ENCODE measurements at regions not wholly inside any gene's neighbourhood (a gene's known extent, or its start where the extent isn't known, plus 50 kb on each side); places are given as distances from the start of the nearest gene placed in this dataset.

DNA sequence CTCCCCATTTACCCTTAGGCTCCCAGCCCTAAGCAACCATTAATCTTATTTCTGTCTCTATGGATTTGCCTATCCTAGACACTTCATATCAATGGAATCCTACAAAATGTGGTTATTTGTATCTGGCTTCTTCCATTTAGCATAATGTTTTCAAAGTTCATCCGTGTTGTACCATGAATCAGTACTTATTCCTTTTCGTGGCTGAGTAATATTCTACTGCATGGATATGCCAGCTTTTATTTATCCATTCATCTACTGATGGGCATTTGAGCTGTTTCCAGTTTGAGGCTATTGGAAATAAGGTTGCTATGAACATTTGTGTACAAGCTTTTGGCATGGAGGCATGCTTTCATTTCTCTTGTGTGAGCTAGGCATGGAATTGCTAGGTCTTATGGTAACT is 121.1 kb downstream of the WDR11 start:
- WGBS (ENCODE audit: extremely low coverage, insufficient coverage, insufficient read length), result no CpG with 5 or more reads among the region's 2 CpGs
- Histone ChIP-seq H3K4ac (ENCODE audit: low read depth, low read length) (no peak overlapping the region), H3K27ac (ENCODE audit: low read depth, low read length) (no peak overlapping the region), H3K9ac (ENCODE audit: low read length) (no peak overlapping the region), H2BK120ac (ENCODE audit: insufficient read depth, low read length, poor library complexity) (no peak overlapping the region), H4K91ac (ENCODE audit: low read depth, low read length) (no peak overlapping the region), H3K23ac (ENCODE audit: low read length) (no peak overlapping the region), H3K27me3 (ENCODE audit: insufficient read depth, low read length) (no peaks in the 10 kb centered on the region), H3K36me3 (ENCODE audit: control insufficient read depth in 1 of 2, insufficient read depth in 2 of 2, low read length in 2 of 2) (no peaks in the 10 kb centered on the region), H2BK5ac (ENCODE audit: low read depth, low read length, poor library complexity) (no peak overlapping the region), H4K12ac (ENCODE audit: low read depth, low read length) (no peak overlapping the region), H3K79me2 (ENCODE audit: control insufficient read depth, insufficient read depth, low read length, poor library complexity) (no peaks in the 10 kb centered on the region), H3K4me2 (ENCODE audit: low read length) (no peak overlapping the region), H3K4me3 (ENCODE audit: low read depth, low read length) (no peak overlapping the region), H3K4me1 (ENCODE audit: control insufficient read depth in 1 of 2, insufficient read depth in 2 of 2, low read length in 2 of 2) (no peaks in the 10 kb centered on the region), H3K79me1 (ENCODE audit: low read length) (no peaks in the 10 kb centered on the region), H4K8ac (ENCODE audit: low read depth, low read length) (no peak overlapping the region), H3K14ac (ENCODE audit: low read length) (no peak overlapping the region), H2AK5ac (ENCODE audit: low read length) (no peak overlapping the region), H2BK12ac (ENCODE audit: low read length) (no peak overlapping the region), H3K18ac (ENCODE audit: low read length) (no peak overlapping the region), H3K9me3 (ENCODE audit: insufficient read depth, low read depth, low read length) (peaks cover 3% of the 10 kb centered on the region), H2AFZ (ENCODE audit: insufficient read depth, low read length, poor library complexity) (no peak overlapping the region)
- DNase-seq, result no peak

DNA sequence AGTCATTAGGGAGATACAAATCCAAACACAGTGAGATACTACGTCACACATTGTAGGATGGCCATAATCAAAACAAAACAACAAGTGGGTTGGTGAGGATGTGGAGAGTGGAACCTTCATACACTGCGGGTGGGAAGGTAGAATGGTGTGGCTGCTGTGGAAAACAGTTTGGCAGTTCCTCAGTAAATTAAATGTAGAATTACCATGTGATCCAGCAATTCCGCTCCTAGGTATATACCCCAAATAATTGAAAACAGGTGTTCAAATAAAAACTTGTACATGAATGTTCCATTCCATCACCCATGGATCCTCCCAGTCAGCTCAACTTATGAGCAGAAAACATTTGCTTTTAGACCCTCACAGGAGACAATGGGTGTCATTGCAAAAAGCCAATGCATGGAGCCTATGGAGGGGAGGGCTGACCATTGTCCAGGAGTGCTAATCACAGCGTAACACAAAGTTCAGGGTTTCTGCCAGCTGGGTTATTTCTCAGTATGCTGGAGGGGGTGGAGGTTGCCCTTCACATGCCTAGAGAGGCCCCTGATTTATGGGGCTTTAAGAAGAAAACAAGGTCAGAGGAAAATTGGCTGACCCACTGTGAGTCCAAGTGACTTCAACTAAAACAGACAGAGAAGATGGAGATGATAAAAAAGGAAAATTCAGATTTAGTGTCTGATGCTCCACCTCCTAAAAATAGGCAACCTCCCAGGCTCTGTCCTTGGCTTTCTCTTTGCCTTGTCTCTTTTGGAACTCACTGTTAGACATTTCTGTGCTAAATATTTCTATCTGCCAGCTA is 124.1 kb downstream of the WDR11 start:
- no peak overlapping the region for H3K18ac ChIP-seq (ENCODE audit: low read length)
- peaks cover 2% of the 10 kb centered on the region for H3K9me3 ChIP-seq (ENCODE audit: insufficient read depth, low read depth, low read length)
- no peak overlapping the region for H2BK12ac ChIP-seq (ENCODE audit: low read length)
- peaks cover 9 to 13% of the 10 kb centered on the region in 2 experiments for H3K4me1 ChIP-seq (ENCODE audit: control insufficient read depth in 1 of 2, insufficient read depth in 2 of 2, low read length in 2 of 2)
- no peak overlapping the region for H3K14ac ChIP-seq (ENCODE audit: low read length)
- no peak overlapping the region for H3K4me3 ChIP-seq (ENCODE audit: low read depth, low read length)
- no peak overlapping the region for H4K12ac ChIP-seq (ENCODE audit: low read depth, low read length)
- no peaks in the 10 kb centered on the region for H3K79me2 ChIP-seq (ENCODE audit: control insufficient read depth, insufficient read depth, low read length, poor library complexity)
- no peaks in the 10 kb centered on the region for H3K36me3 ChIP-seq (ENCODE audit: control insufficient read depth in 1 of 2, insufficient read depth in 2 of 2, low read length in 2 of 2)
- H3K4ac ChIP-seq (ENCODE audit: low read depth, low read length), result no peak overlapping the region
- H4K91ac ChIP-seq (ENCODE audit: low read depth, low read length), result no peak overlapping the region
- no peak overlapping the region for H2BK5ac ChIP-seq (ENCODE audit: low read depth, low read length, poor library complexity)
- H2AK5ac ChIP-seq (ENCODE audit: low read length), result no peak overlapping the region
- no peak overlapping the region for H4K8ac ChIP-seq (ENCODE audit: low read depth, low read length)
- no peak overlapping the region for H3K9ac ChIP-seq (ENCODE audit: low read length)
- no peaks in the 10 kb centered on the region for H3K27me3 ChIP-seq (ENCODE audit: insufficient read depth, low read length)
- no peak overlapping the region for H3K23ac ChIP-seq (ENCODE audit: low read length)
- H2AFZ ChIP-seq (ENCODE audit: insufficient read depth, low read length, poor library complexity), result no peak overlapping the region
- H2BK120ac ChIP-seq (ENCODE audit: insufficient read depth, low read length, poor library complexity), result no peak overlapping the region
- H3K4me2 ChIP-seq (ENCODE audit: low read length), result no peak overlapping the region
- H3K79me1 ChIP-seq (ENCODE audit: low read length), result peaks cover 2% of the 10 kb centered on the region
- no peak overlapping the region for H3K27ac ChIP-seq (ENCODE audit: low read depth, low read length)
- no peak for DNase-seq
- no CpG with 5 or more reads among the region's 4 CpGs for WGBS (ENCODE audit: extremely low coverage, insufficient coverage, insufficient read length)

DNA sequence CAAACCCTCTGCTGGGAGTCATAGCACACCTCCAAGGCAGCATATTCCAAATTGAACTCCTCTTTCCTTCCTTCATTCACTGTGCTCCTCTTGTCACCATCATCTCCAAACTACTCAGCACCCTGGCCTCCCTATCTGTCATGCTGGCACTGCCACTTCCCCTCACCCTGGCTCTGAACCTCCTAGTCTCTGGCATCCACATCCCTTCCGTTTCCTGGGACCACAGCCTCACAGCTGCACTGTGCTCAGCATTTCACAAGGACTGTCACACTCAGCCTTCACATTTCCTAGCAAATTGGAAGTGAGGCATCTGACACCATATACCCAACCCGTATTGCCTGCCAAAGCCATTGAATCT is 124.7 kb downstream of the WDR11 start:
- no peak overlapping the region for H4K8ac ChIP-seq (ENCODE audit: low read depth, low read length)
- no peak overlapping the region for H3K23ac ChIP-seq (ENCODE audit: low read length)
- H2BK12ac ChIP-seq (ENCODE audit: low read length), result no peak overlapping the region
- H4K12ac ChIP-seq (ENCODE audit: low read depth, low read length), result no peak overlapping the region
- H2AK5ac ChIP-seq (ENCODE audit: low read length), result no peak overlapping the region
- H3K4me1 ChIP-seq (ENCODE audit: control insufficient read depth in 1 of 2, insufficient read depth in 2 of 2, low read length in 2 of 2), result peaks cover 13 to 17% of the 10 kb centered on the region in 2 experiments
- no peaks in the 10 kb centered on the region for H3K79me2 ChIP-seq (ENCODE audit: control insufficient read depth, insufficient read depth, low read length, poor library complexity)
- H2AFZ ChIP-seq (ENCODE audit: insufficient read depth, low read length, poor library complexity), result no peak overlapping the region
- H4K91ac ChIP-seq (ENCODE audit: low read depth, low read length), result no peak overlapping the region
- no peaks in the 10 kb centered on the region for H3K27me3 ChIP-seq (ENCODE audit: insufficient read depth, low read length)
- H2BK5ac ChIP-seq (ENCODE audit: low read depth, low read length, poor library complexity), result no peak overlapping the region
- no peak overlapping the region for H3K4me2 ChIP-seq (ENCODE audit: low read length)
- no peak overlapping the region for H3K18ac ChIP-seq (ENCODE audit: low read length)
- H3K14ac ChIP-seq (ENCODE audit: low read length), result no peak overlapping the region
- H3K36me3 ChIP-seq (ENCODE audit: control insufficient read depth in 1 of 2, insufficient read depth in 2 of 2, low read length in 2 of 2), result no peaks in the 10 kb centered on the region
- no peak overlapping the region for H3K4me3 ChIP-seq (ENCODE audit: low read depth, low read length)
- no peak overlapping the region for H2BK120ac ChIP-seq (ENCODE audit: insufficient read depth, low read length, poor library complexity)
- no peak overlapping the region for H3K9ac ChIP-seq (ENCODE audit: low read length)
- H3K27ac ChIP-seq (ENCODE audit: low read depth, low read length), result no peak overlapping the region
- no CpG with 5 or more reads among the region's 2 CpGs for WGBS (ENCODE audit: extremely low coverage, insufficient coverage, insufficient read length)
- H3K9me3 ChIP-seq (ENCODE audit: insufficient read depth, low read depth, low read length), result peaks cover 2% of the 10 kb centered on the region
- DNase-seq, result no peak
- no peak overlapping the region for H3K4ac ChIP-seq (ENCODE audit: low read depth, low read length)
- peaks cover 2% of the 10 kb centered on the region for H3K79me1 ChIP-seq (ENCODE audit: low read length)

DNA sequence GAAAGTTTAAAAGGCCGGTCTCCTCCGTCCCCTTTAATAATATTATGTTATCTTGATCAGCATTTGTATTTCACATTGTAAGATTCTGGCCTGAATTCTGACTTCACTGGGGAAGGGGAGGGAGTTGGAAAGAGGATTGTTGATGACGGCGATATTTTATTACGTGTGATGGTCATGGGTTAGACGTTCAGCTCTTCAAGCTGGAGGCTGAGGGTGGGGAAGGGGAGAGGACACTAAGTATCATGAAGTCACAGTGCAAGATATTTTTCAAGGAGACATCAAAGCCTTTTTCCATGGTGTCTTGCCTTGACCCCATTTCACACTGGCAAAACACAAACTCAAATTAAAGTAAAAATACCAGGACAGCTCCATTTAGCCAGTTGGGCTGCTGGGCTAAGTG is 126.7 kb downstream of the WDR11 start:
- no peak overlapping the region for H2BK12ac ChIP-seq (ENCODE audit: low read length)
- H3K27me3 ChIP-seq (ENCODE audit: insufficient read depth, low read length), result no peaks in the 10 kb centered on the region
- H3K14ac ChIP-seq (ENCODE audit: low read length), result no peak overlapping the region
- H3K79me2 ChIP-seq (ENCODE audit: control insufficient read depth, insufficient read depth, low read length, poor library complexity), result no peaks in the 10 kb centered on the region
- no peak overlapping the region for H2BK120ac ChIP-seq (ENCODE audit: insufficient read depth, low read length, poor library complexity)
- H3K9ac ChIP-seq (ENCODE audit: low read length), result no peak overlapping the region
- peaks cover 22 to 32% of the 10 kb centered on the region in 2 experiments for H3K4me1 ChIP-seq (ENCODE audit: control insufficient read depth in 1 of 2, insufficient read depth in 2 of 2, low read length in 2 of 2)
- no peak overlapping the region for H2AK5ac ChIP-seq (ENCODE audit: low read length)
- WGBS (ENCODE audit: extremely low coverage, insufficient coverage, insufficient read length), result 100% methylated on average over 2 of the region's 6 CpGs
- no peak overlapping the region for H4K12ac ChIP-seq (ENCODE audit: low read depth, low read length)
- no peak overlapping the region for H3K4ac ChIP-seq (ENCODE audit: low read depth, low read length)
- H3K36me3 ChIP-seq (ENCODE audit: control insufficient read depth in 1 of 2, insufficient read depth in 2 of 2, low read length in 2 of 2), result no peaks in the 10 kb centered on the region
- H2AFZ ChIP-seq (ENCODE audit: insufficient read depth, low read length, poor library complexity), result no peak overlapping the region
- no peak overlapping the region for H4K91ac ChIP-seq (ENCODE audit: low read depth, low read length)
- H3K9me3 ChIP-seq (ENCODE audit: insufficient read depth, low read depth, low read length), result peaks cover 2% of the 10 kb centered on the region
- H4K8ac ChIP-seq (ENCODE audit: low read depth, low read length), result no peak overlapping the region
- H3K4me3 ChIP-seq (ENCODE audit: low read depth, low read length), result no peak overlapping the region
- H3K23ac ChIP-seq (ENCODE audit: low read length), result no peak overlapping the region
- DNase-seq, result no peak
- peaks cover 8% of the 10 kb centered on the region for H3K79me1 ChIP-seq (ENCODE audit: low read length)
- H3K18ac ChIP-seq (ENCODE audit: low read length), result no peak overlapping the region
- H3K4me2 ChIP-seq (ENCODE audit: low read length), result no peak overlapping the region
- no peak overlapping the region for H2BK5ac ChIP-seq (ENCODE audit: low read depth, low read length, poor library complexity)
- H3K27ac ChIP-seq (ENCODE audit: low read depth, low read length), result no peak overlapping the region

All from trophoblast cell (in vitro differentiated cells and primary cell).